Lower leg skin (tissue), 3 donors: ENCODE measurements at regions not wholly inside any gene's neighbourhood (a gene's known extent, or its start where the extent isn't known, plus 50 kb on each side); places are given as distances from the start of the nearest gene placed in this dataset.

Experiments used
- POLR2A ChIP-seq, 2 donors: fragments of 450-650 bp; IDR thresholded peaks; one replicate each; pipeline ENCODE4 v1.6.1; 2016 to 2017; ENCODE audit warnings: antibody characterized with exemption in 2 of 2, mild to moderate bottlenecking in 1 of 2, moderate library complexity in 1 of 2
- TF ChIP-seq, protein P1 (sequence below), 3 donors: fragments of 450-650 bp; IDR thresholded peaks; one replicate each; pipeline ENCODE4 v1.5.1; 2016; ENCODE audit warnings: antibody characterized with exemption in 3 of 3, mild to moderate bottlenecking in 3 of 3, moderate library complexity in 2 of 3

DNA sequence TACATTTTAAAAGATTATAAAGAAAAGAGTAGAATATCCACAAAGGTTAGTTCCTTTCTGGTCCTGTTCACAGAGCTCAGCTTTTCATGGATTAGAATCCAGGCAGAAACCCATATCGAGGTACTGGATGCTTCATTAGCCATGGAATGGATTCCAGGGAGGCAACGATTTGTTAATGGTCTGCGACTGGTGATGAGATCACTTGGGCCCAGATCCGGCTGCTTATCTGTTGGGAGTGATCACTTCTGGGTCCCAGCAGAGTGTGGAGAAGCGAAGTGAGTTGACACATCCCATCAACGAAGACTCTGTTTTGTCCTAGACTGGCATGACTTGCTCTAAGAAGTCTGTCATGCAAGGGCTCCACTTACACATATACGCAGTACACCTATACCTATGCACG lies 165.8 kb downstream of the MAF start:
- TF ChIP-seq, protein P1, sequence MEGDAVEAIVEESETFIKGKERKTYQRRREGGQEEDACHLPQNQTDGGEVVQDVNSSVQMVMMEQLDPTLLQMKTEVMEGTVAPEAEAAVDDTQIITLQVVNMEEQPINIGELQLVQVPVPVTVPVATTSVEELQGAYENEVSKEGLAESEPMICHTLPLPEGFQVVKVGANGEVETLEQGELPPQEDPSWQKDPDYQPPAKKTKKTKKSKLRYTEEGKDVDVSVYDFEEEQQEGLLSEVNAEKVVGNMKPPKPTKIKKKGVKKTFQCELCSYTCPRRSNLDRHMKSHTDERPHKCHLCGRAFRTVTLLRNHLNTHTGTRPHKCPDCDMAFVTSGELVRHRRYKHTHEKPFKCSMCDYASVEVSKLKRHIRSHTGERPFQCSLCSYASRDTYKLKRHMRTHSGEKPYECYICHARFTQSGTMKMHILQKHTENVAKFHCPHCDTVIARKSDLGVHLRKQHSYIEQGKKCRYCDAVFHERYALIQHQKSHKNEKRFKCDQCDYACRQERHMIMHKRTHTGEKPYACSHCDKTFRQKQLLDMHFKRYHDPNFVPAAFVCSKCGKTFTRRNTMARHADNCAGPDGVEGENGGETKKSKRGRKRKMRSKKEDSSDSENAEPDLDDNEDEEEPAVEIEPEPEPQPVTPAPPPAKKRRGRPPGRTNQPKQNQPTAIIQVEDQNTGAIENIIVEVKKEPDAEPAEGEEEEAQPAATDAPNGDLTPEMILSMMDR (IDR thresholded peaks at IDR 0.05), result no peak
- no peak for TF ChIP-seq POLR2A (IDR thresholded peaks at IDR 0.05)
